Left cardiac atrium (tissue), 4 donors: ENCODE measurements at regions not wholly inside any gene's neighbourhood (a gene's known extent, or its start where the extent isn't known, plus 50 kb on each side); places are given as distances from the start of the nearest gene placed in this dataset.

Source experiments
- ATAC-seq, 2 donors: fragments of 200-7000 bp; cut with Tn5 transposase; one replicate each; pipeline ENCODE4 v1.9.1; 2020; ENCODE audit warnings: mild to moderate bottlenecking in 2 of 2, moderate library complexity in 2 of 2
- DNase-seq: peaks from one replicate; pipeline ENCODE4 v3.0.0-alpha.2; 2020
- intact Hi-C, 2 donors: fragments of 100-400 bp; cut with DNase I; formaldehyde crosslinking; loops; one replicate each; pipeline versions ENCODE4 v1.14.1 to v1.15.1; 2022 to 2023
- donor health status: DM: no; HTN: yes; CAD: no.
- donor health status: DM: no; HTN: yes; CAD: no; lungs with severe emphysema.
- donor health status: DM: yes; HTN: yes; CAD: no.
- donor health status: Dilated cardiomyopathy.

- intact Hi-C loops, result no loop called here
- no peak for ATAC-seq
- no peak for DNase-seq
Observed at GRCh38 chrX:1918780-1919179, 303.9 kb downstream of the ASMT start.

GRCh38 chrX:1925053-1925481, 310.2 kb downstream of the ASMT start:
- DNase-seq, result no peak
- no peak for ATAC-seq
- intact Hi-C loops, result no loop called here

GRCh38 chrX:1928805-1929204, 313.9 kb downstream of the ASMT start:
- intact Hi-C loops, result no loop called here
- DNase-seq (no peak), ATAC-seq (no peak)

GRCh38 chrX:1932231-1932630, 317.4 kb downstream of the ASMT start:
- ATAC-seq, result peak; percentile 24 to 47
- DNase-seq, result no peak
- intact Hi-C loops, result no loop called here

- DNase-seq (no peak), ATAC-seq (no peak)
- intact Hi-C loops, result no loop called here
Observed at GRCh38 chrX:1933964-1934363, 319.1 kb downstream of the ASMT start.

- intact Hi-C loops, result no loop called here
Observed at GRCh38 chrX:1935805-1936204, 320.9 kb downstream of the ASMT start.

GRCh38 chrX:1938190-1938589, 323.3 kb downstream of the ASMT start:
- intact Hi-C loops, result no loop called here
- ATAC-seq, result no peak

More at GRCh38 chrX:1935805-1936204, 320.9 kb downstream of the ASMT start:
- DNase-seq, result no peak
- ATAC-seq, result no peak

GRCh38 chrX:1941321-1941720, 326.5 kb downstream of the ASMT start:
- no peak for ATAC-seq
- no peak for DNase-seq
- intact Hi-C loops, result no loop called here

More at GRCh38 chrX:1938190-1938589, 323.3 kb downstream of the ASMT start:
- DNase-seq, result no peak

- no peak for ATAC-seq
- no peak for DNase-seq
- intact Hi-C loops, result no loop called here
Observed at GRCh38 chrX:1945879-1946278, 331.0 kb downstream of the ASMT start.

- intact Hi-C loops, result no loop called here
- ATAC-seq (no peak), DNase-seq (no peak)
Observed at GRCh38 chrX:1946974-1947373, 332.1 kb downstream of the ASMT start.
